ENCODE measurements at regions not wholly inside any gene's neighbourhood (a gene's known extent, or its start where the extent isn't known, plus 50 kb on each side); places are given as distances from the start of the nearest gene placed in this dataset.
"Not testable (repeated sequence)": the region's sequence is repeated elsewhere in the genome, so short reads cannot be mapped to it uniquely, and the experiment has no call there.

DNA sequence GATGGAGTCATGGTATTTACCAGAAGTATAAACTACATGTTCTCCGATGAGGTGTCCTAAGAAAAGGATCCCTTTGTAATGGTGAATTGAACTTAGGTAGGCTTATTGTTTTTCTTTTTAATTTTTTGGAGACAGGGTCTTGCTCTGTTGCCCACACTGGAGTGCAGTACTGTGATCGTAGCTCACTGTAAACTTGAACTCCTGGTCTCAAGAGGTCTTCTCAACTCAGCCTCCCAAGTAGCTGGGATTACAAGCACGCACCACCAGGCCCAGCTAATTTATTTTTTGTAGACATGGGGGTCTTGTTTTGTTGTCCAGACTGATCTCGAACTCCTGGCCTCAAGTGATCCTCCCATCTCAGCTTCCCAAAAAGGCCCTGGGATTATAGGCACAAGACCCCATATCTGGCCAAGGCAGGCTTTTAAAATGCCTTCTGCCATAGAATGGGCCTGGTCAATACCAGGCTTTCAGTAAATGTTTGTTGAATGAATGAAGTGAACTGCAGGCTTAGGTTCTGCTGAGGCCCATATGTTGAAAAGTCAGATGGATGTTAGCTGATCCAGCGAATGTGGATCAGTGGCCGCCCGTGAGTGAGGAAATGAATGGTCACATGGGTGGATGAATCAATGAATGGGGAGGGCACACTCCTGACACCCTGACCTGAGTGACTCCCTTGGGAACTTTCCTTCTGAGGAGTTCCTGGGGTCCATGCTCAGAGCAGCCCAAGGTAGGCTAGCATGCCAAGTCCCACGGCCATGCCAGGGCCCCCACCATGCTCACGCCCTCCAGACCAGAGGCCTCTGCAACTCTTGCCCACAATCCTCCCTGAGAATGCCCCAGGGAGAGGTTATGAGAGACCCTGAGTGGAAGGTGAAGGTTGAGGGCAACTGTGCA is 118.0 kb upstream of the MYCN start:
- TF ChIP-seq SPI1 (IDR thresholded peaks at IDR 0.05; ENCODE audit: borderline replicate concordance, low read depth): no peak
- TF ChIP-seq, protein P1, sequence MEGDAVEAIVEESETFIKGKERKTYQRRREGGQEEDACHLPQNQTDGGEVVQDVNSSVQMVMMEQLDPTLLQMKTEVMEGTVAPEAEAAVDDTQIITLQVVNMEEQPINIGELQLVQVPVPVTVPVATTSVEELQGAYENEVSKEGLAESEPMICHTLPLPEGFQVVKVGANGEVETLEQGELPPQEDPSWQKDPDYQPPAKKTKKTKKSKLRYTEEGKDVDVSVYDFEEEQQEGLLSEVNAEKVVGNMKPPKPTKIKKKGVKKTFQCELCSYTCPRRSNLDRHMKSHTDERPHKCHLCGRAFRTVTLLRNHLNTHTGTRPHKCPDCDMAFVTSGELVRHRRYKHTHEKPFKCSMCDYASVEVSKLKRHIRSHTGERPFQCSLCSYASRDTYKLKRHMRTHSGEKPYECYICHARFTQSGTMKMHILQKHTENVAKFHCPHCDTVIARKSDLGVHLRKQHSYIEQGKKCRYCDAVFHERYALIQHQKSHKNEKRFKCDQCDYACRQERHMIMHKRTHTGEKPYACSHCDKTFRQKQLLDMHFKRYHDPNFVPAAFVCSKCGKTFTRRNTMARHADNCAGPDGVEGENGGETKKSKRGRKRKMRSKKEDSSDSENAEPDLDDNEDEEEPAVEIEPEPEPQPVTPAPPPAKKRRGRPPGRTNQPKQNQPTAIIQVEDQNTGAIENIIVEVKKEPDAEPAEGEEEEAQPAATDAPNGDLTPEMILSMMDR (IDR thresholded peaks at IDR 0.05; ENCODE audit: insufficient read depth, low read length): no peak
- TF ChIP-seq, protein P2, sequence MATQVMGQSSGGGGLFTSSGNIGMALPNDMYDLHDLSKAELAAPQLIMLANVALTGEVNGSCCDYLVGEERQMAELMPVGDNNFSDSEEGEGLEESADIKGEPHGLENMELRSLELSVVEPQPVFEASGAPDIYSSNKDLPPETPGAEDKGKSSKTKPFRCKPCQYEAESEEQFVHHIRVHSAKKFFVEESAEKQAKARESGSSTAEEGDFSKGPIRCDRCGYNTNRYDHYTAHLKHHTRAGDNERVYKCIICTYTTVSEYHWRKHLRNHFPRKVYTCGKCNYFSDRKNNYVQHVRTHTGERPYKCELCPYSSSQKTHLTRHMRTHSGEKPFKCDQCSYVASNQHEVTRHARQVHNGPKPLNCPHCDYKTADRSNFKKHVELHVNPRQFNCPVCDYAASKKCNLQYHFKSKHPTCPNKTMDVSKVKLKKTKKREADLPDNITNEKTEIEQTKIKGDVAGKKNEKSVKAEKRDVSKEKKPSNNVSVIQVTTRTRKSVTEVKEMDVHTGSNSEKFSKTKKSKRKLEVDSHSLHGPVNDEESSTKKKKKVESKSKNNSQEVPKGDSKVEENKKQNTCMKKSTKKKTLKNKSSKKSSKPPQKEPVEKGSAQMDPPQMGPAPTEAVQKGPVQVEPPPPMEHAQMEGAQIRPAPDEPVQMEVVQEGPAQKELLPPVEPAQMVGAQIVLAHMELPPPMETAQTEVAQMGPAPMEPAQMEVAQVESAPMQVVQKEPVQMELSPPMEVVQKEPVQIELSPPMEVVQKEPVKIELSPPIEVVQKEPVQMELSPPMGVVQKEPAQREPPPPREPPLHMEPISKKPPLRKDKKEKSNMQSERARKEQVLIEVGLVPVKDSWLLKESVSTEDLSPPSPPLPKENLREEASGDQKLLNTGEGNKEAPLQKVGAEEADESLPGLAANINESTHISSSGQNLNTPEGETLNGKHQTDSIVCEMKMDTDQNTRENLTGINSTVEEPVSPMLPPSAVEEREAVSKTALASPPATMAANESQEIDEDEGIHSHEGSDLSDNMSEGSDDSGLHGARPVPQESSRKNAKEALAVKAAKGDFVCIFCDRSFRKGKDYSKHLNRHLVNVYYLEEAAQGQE (IDR thresholded peaks at IDR 0.05; ENCODE audit: insufficient replicate concordance, low read depth): no peak
- no peak for TF ChIP-seq POLR2AphosphoS5 (IDR thresholded peaks at IDR 0.05; ENCODE audit: low read depth)
- no peak for TF ChIP-seq GABPA (IDR thresholded peaks at IDR 0.05; ENCODE audit: low read depth)
- DNase-seq (ENCODE audit: low read depth in 1 of 2, low spot score in 1 of 2): no peak
- no peak overlapping the region for H3K27ac ChIP-seq (replicated peaks)
- H3K27me3 ChIP-seq (ENCODE audit: insufficient read depth, poor library complexity, severe bottlenecking): no peaks in the 10 kb centered on the region
- H3K4me3 ChIP-seq (replicated peaks; ENCODE audit: insufficient read depth, low read length): no peak overlapping the region

DNA sequence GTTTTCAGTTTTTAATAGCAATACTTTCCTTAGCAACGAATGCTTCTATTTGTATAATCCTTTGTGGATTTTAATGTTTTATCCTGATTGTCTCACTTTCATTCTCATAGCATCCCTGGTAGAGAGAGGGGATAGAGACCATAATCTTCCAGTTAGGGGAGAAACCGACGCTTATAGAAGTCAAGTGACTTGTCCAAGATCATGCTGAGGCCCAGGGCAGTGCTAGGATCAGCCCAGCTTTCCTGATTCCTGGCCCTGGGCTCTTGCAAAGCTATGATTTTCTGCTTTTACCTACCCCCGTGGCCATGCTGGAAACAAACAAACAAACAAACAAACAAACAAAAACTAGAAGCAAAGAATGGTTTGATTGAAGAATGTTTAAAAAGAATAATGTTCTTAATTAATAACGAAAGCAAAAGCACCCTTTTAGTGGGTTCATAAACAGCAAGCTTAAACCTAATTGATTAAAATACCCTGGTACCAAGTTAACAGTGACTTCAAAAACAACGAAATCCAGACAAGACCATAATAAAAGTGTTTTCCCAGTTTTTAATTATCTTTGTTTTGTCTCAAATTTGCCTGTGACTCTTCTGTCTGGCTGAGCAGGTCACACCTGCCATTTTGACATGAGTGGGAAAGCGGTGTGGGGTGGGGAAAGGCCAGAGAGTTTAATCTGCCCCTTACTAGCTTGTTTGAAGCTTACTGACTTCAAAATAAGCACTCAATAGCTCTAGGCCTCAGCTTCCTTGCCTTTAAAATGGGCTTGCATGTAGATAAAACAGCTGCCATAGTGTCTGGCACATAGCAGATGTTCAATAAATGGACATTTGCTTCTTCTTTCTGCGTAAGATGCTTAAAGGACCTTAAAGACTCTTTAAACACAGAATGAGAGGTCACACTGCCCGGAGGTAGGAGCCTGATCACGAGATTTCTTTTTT is 116.6 kb upstream of the MYCN start:
- no peak overlapping the region for H3K27ac ChIP-seq (replicated peaks)
- no peak overlapping the region for H3K4me3 ChIP-seq (replicated peaks; ENCODE audit: insufficient read depth, low read length)
- no peaks in the 10 kb centered on the region for H3K27me3 ChIP-seq (ENCODE audit: insufficient read depth, poor library complexity, severe bottlenecking)
- DNase-seq (ENCODE audit: low read depth in 1 of 2, low spot score in 1 of 2): no peak
- TF ChIP-seq, protein P2 (IDR thresholded peaks at IDR 0.05; ENCODE audit: insufficient replicate concordance, low read depth): no peak
- no peak for TF ChIP-seq POLR2AphosphoS5 (IDR thresholded peaks at IDR 0.05; ENCODE audit: low read depth)
- TF ChIP-seq SPI1 (IDR thresholded peaks at IDR 0.05; ENCODE audit: borderline replicate concordance, low read depth): no peak
- TF ChIP-seq, protein P1 (IDR thresholded peaks at IDR 0.05; ENCODE audit: insufficient read depth, low read length): no peak
- TF ChIP-seq GABPA (IDR thresholded peaks at IDR 0.05; ENCODE audit: low read depth): no peak

DNA sequence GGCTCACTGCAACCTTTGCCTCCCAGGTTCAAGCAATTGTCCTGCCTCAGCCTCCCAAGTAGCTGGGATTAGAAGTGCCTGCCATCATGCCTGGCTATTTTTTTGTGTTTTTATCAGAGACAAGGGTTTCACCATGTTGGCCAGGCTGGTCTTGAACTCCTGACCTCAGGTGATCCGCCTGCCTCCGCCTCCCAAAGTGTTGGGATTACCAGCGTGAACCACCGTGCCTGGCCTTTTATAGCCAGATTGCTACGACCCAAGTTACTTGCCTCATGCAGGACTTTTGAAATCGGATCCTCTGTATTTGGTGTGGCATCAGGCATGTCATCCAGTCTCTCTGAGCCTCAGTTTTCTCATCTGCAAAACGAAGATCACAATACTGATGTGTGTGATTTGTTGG is 115.9 kb upstream of the MYCN start:
- DNase-seq (ENCODE audit: low read depth in 1 of 2, low spot score in 1 of 2); H3K4me3 ChIP-seq (replicated peaks; ENCODE audit: insufficient read depth, low read length); H3K27me3 ChIP-seq (ENCODE audit: insufficient read depth, poor library complexity, severe bottlenecking); H3K27ac ChIP-seq (replicated peaks): not testable (repeated sequence)

All from HL-60 (cell line).